ENCODE measurements at regions not wholly inside any gene's neighbourhood (a gene's known extent, or its start where the extent isn't known, plus 50 kb on each side); places are given as distances from the start of the nearest gene placed in this dataset.

DNA sequence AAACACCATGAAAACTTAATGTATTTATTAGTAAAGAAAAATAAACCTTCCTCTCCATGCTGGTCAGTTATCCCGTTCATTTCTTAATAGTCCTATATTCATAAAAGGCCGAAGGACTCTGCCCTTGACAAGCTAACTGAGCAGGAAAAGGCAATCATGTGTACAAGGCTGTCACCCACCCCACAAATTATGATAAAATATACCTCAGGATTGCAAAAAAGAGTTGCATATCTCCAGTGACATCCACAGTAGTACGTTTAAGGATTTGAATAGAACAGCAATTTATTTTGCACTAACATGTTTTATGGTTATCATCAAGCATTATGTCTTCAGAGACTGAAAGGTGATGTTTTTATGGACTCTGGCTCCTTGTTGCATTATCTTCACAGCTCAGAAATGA is 157.6 kb downstream of the FOXB1 start:
- CTCF ChIA-PET: interaction anchor here (0.7 to 1.0 kb wide), 2 partner anchors 18 to 165 kb away, joined by 3 read pairs; no protein-coding TSS in a partner anchor
- DNase-seq (ENCODE audit: extremely low spot score): no peak
- POLR2A ChIA-PET: no interaction called here
- TF ChIP-seq LEF1 (IDR thresholded peaks at IDR 0.05; ENCODE audit: borderline replicate concordance) (no peak), CTBP1 (IDR thresholded peaks at IDR 0.05; ENCODE audit: borderline replicate concordance) (no peak), SUZ12 (IDR thresholded peaks at IDR 0.05) (no peak), TARDBP (IDR thresholded peaks at IDR 0.05) (no peak), L3MBTL2 (conservative IDR thresholded peaks at IDR 0.05) (no peak), ZNF384 (IDR thresholded peaks at IDR 0.05) (no peak)

DNA sequence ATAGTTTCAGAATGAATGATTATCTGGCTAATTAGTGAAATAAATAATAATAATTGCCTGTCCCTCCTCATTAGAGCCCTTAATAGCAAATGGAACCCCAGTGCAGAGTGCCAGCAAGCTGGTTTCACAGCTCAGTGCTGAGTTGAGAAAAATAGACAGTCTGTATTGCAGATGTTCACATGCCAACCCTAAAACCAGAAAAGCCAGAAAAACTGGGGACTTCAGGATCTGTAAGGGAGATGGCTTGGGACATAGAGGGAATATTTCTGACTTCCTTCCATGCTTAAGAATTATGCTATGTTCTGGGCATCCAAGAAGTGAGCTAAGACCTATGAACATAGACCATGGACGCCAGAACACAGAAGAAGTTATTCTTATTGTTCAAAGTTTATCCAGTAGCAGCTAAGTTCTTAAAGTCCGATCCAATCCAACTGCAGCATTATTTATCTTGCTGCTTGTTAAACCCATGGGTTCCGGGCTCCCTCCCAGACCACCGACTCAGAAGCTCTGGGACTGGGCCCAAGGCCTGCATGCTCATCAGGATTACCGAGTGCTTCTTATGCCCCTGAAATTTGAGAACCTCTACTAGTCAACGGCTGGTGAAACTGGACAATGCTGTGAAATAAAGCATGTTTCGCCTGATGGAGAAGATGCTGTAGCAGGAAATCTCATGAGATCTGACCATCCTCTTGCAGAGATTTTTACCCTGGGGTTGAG is 158.3 kb downstream of the FOXB1 start:
- no peak for TF ChIP-seq TARDBP (IDR thresholded peaks at IDR 0.05)
- TF ChIP-seq NFRKB (IDR thresholded peaks at IDR 0.05): no peak
- no peak for TF ChIP-seq ARNT (IDR thresholded peaks at IDR 0.05)
- no peak for TF ChIP-seq CTBP1 (IDR thresholded peaks at IDR 0.05; ENCODE audit: borderline replicate concordance)
- no peak for TF ChIP-seq SUZ12 (IDR thresholded peaks at IDR 0.05)
- TF ChIP-seq, protein P1, sequence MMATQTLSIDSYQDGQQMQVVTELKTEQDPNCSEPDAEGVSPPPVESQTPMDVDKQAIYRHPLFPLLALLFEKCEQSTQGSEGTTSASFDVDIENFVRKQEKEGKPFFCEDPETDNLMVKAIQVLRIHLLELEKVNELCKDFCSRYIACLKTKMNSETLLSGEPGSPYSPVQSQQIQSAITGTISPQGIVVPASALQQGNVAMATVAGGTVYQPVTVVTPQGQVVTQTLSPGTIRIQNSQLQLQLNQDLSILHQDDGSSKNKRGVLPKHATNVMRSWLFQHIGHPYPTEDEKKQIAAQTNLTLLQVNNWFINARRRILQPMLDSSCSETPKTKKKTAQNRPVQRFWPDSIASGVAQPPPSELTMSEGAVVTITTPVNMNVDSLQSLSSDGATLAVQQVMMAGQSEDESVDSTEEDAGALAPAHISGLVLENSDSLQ (IDR thresholded peaks at IDR 0.05): no peak
- no peak for TF ChIP-seq SP1 (IDR thresholded peaks at IDR 0.05)
- TF ChIP-seq ZNF384 (IDR thresholded peaks at IDR 0.05): no peak
- TF ChIP-seq ELF4 (IDR thresholded peaks at IDR 0.05): no peak
- TF ChIP-seq BHLHE40 (IDR thresholded peaks at IDR 0.05; ENCODE audit: borderline replicate concordance): no peak
- no peak for TF ChIP-seq LEF1 (IDR thresholded peaks at IDR 0.05; ENCODE audit: borderline replicate concordance)
- TF ChIP-seq HDGF (IDR thresholded peaks at IDR 0.05; ENCODE audit: borderline replicate concordance): no peak
- TF ChIP-seq FOXM1 (IDR thresholded peaks at IDR 0.05; ENCODE audit: borderline replicate concordance): no peak
- no peak for TF ChIP-seq L3MBTL2 (conservative IDR thresholded peaks at IDR 0.05)
- CTCF ChIA-PET: interaction anchor here (0.7 to 1.0 kb wide), 2 partner anchors 18 to 164 kb away, joined by 3 read pairs; no protein-coding TSS in a partner anchor
- POLR2A ChIA-PET: no interaction called here
- no peak for DNase-seq (ENCODE audit: extremely low spot score)

DNA sequence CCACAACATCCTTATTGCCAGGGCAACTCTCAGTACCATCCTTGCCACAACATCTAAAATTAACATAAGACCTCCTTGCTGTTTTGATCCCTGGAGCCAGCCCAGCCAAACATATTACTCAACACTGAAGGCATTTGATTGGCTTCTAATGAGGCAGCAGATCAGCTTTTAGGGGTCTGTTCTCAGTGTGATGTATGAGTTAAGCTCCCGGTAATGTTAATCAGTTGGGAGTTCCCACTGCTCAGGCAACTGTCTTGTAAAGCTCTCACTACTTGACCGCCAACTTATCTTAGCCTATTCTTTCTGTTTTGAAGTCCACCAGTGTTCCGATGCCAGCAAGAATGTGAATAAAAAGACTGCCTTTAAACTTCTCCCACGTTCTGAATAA is 158.9 kb downstream of the FOXB1 start:
- DNase-seq (ENCODE audit: extremely low spot score): no peak
- CTCF ChIA-PET: no interaction called here
- TF ChIP-seq TARDBP (IDR thresholded peaks at IDR 0.05) (no peak), BHLHE40 (IDR thresholded peaks at IDR 0.05; ENCODE audit: borderline replicate concordance) (no peak), L3MBTL2 (conservative IDR thresholded peaks at IDR 0.05) (no peak), FOXA1 (IDR thresholded peaks at IDR 0.05) (no peak), SUZ12 (IDR thresholded peaks at IDR 0.05) (no peak), ARNT (IDR thresholded peaks at IDR 0.05) (no peak), FOXM1 (IDR thresholded peaks at IDR 0.05; ENCODE audit: borderline replicate concordance) (no peak), FOXK2 (IDR thresholded peaks at IDR 0.05) (no peak), CTBP1 (IDR thresholded peaks at IDR 0.05; ENCODE audit: borderline replicate concordance) (no peak), HDGF (IDR thresholded peaks at IDR 0.05; ENCODE audit: borderline replicate concordance) (no peak), ZNF384 (IDR thresholded peaks at IDR 0.05) (no peak), ELF4 (IDR thresholded peaks at IDR 0.05) (no peak), NFRKB (IDR thresholded peaks at IDR 0.05) (no peak), SP1 (IDR thresholded peaks at IDR 0.05) (no peak), LEF1 (IDR thresholded peaks at IDR 0.05; ENCODE audit: borderline replicate concordance) (no peak)
- TF ChIP-seq, protein P1 (IDR thresholded peaks at IDR 0.05): no peak
- POLR2A ChIA-PET: no interaction called here

DNA sequence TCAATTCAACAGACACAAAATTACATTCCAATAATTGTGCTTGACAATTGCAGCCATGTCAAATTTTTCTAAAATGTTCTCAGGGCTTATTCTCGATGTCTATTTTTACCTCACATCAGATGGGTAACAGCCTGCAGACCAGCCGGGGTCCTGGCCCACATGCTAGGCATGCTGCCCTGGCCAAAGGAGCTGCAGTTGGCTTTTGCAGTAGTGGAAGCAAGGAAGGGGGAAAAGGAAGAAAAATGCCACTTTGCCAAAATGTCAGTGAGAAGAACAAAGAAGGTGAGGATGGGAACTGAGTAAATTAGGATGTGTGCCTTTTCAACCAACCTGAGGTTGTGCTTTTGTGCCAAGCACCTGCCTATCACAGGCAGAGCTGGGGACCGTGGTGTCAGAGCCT is 161.0 kb downstream of the FOXB1 start:
- ChIA-PET CTCF (no interaction called here), POLR2A (no interaction called here)
- no peak for TF ChIP-seq NFRKB (IDR thresholded peaks at IDR 0.05)
- no peak for TF ChIP-seq LEF1 (IDR thresholded peaks at IDR 0.05; ENCODE audit: borderline replicate concordance)
- no peak for TF ChIP-seq CTBP1 (IDR thresholded peaks at IDR 0.05; ENCODE audit: borderline replicate concordance)
- TF ChIP-seq ELF4 (IDR thresholded peaks at IDR 0.05): no peak
- no peak for TF ChIP-seq L3MBTL2 (conservative IDR thresholded peaks at IDR 0.05)
- no peak for TF ChIP-seq FOXA1 (IDR thresholded peaks at IDR 0.05)
- no peak for TF ChIP-seq BHLHE40 (IDR thresholded peaks at IDR 0.05; ENCODE audit: borderline replicate concordance)
- TF ChIP-seq TARDBP (IDR thresholded peaks at IDR 0.05): no peak
- no peak for TF ChIP-seq HDGF (IDR thresholded peaks at IDR 0.05; ENCODE audit: borderline replicate concordance)
- TF ChIP-seq, protein P1 (IDR thresholded peaks at IDR 0.05): no peak
- DNase-seq (ENCODE audit: extremely low spot score): no peak

- no peak for DNase-seq (ENCODE audit: extremely low spot score)
- TF ChIP-seq FOXM1 (IDR thresholded peaks at IDR 0.05; ENCODE audit: borderline replicate concordance): no peak
- TF ChIP-seq ARNT (IDR thresholded peaks at IDR 0.05): no peak
- no peak for TF ChIP-seq SP1 (IDR thresholded peaks at IDR 0.05)
- TF ChIP-seq FOXK2 (IDR thresholded peaks at IDR 0.05): no peak
- no peak for TF ChIP-seq HDGF (IDR thresholded peaks at IDR 0.05; ENCODE audit: borderline replicate concordance)
- TF ChIP-seq SUZ12 (IDR thresholded peaks at IDR 0.05): no peak
- no peak for TF ChIP-seq ELF4 (IDR thresholded peaks at IDR 0.05)
- TF ChIP-seq CTBP1 (IDR thresholded peaks at IDR 0.05; ENCODE audit: borderline replicate concordance): no peak
- no peak for TF ChIP-seq L3MBTL2 (conservative IDR thresholded peaks at IDR 0.05)
- TF ChIP-seq, protein P1 (IDR thresholded peaks at IDR 0.05): no peak
- TF ChIP-seq TARDBP (IDR thresholded peaks at IDR 0.05): no peak
- no peak for TF ChIP-seq LEF1 (IDR thresholded peaks at IDR 0.05; ENCODE audit: borderline replicate concordance)
- no peak for TF ChIP-seq FOXA1 (IDR thresholded peaks at IDR 0.05)
- no peak for TF ChIP-seq BHLHE40 (IDR thresholded peaks at IDR 0.05; ENCODE audit: borderline replicate concordance)
- ChIA-PET POLR2A (no interaction called here), CTCF (interaction anchor here (0.7 kb wide), 1 partner anchor 14 kb away, joined by 3 read pairs; no protein-coding TSS in a partner anchor)
These were observed 168.0 kb downstream of the FOXB1 start for GRCh38 chr15:60172143-60172542.
